ENCODE measurements at regions not wholly inside any gene's neighbourhood (a gene's known extent, or its start where the extent isn't known, plus 50 kb on each side); places are given as distances from the start of the nearest gene placed in this dataset.

DNA sequence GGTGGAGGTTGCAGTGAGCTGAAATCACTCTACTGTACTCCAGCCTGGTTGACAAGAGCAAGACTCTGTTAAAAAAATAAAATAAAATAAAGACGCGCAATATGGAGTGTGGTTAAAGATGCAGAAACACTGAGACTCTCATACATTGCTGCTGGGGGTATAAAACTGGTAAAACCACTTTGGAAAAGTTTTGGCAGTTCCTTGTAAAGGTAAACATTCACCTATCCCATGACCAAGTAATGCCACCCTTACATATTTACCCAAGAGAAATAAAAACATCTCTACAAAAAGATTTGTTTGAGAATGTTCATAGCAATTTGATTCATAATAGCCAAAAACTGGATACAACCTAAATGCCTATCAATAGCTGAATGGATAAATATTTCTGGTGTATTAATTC is 398.5 kb downstream of the PDCD6IP start:
- no peaks in the 10 kb centered on the region for H3K79me2 ChIP-seq (ENCODE audit: insufficient read depth, low read length)
- no peaks in the 10 kb centered on the region for H4K20me1 ChIP-seq (ENCODE audit: low read depth, low read length)
- TF ChIP-seq, protein P1, sequence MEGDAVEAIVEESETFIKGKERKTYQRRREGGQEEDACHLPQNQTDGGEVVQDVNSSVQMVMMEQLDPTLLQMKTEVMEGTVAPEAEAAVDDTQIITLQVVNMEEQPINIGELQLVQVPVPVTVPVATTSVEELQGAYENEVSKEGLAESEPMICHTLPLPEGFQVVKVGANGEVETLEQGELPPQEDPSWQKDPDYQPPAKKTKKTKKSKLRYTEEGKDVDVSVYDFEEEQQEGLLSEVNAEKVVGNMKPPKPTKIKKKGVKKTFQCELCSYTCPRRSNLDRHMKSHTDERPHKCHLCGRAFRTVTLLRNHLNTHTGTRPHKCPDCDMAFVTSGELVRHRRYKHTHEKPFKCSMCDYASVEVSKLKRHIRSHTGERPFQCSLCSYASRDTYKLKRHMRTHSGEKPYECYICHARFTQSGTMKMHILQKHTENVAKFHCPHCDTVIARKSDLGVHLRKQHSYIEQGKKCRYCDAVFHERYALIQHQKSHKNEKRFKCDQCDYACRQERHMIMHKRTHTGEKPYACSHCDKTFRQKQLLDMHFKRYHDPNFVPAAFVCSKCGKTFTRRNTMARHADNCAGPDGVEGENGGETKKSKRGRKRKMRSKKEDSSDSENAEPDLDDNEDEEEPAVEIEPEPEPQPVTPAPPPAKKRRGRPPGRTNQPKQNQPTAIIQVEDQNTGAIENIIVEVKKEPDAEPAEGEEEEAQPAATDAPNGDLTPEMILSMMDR (IDR thresholded peaks at IDR 0.05; ENCODE audit: insufficient read depth, low read length, poor library complexity, severe bottlenecking) = no peak
- no peak for TF ChIP-seq EZH2phosphoT487 (conservative IDR thresholded peaks at IDR 0.05; ENCODE audit: low read length)
- H3F3A ChIP-seq (ENCODE audit: insufficient read depth) = no peaks in the 10 kb centered on the region
- H3K9ac ChIP-seq (ENCODE audit: low read length) = no peak overlapping the region
- H3K9me3 ChIP-seq (ENCODE audit: insufficient read depth, low read length) = no peaks in the 10 kb centered on the region
- H3K9me2 ChIP-seq (replicated peaks; ENCODE audit: insufficient read depth, low read length) = no peaks in the 10 kb centered on the region
- no peaks in the 10 kb centered on the region for H3K27me3 ChIP-seq (ENCODE audit: low read length)
- no peak overlapping the region for H2AFZ ChIP-seq (ENCODE audit: low read depth, low read length, severe bottlenecking)
- no peaks in the 10 kb centered on the region for H3K36me3 ChIP-seq (ENCODE audit: low read length)
- H3K4me2 ChIP-seq (ENCODE audit: low read depth, low read length, poor library complexity, severe bottlenecking) = no peak overlapping the region
- no peak overlapping the region for H3K27ac ChIP-seq (ENCODE audit: low read depth, low read length)
- H3K4me3 ChIP-seq (ENCODE audit: insufficient read depth, low read length, poor library complexity, severe bottlenecking) = no peak overlapping the region

DNA sequence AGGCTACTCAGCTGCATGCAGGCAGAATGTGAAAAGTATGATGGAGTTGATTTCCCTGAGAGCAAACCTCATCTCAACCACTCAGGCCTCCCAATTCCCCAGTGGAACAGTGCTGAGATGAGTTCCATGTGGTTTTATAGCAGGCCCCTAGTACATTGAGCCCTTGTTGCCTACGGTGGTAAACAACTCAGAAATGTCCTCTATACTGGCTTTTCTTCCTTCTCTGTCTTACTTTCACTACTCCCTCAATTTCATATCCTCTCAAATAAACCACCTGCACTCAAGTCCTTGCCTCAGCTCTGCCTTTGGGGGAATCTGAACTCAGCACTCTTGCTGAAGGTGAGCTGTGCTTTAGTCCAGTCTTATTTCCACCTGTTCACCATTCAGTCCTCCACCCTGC is 399.9 kb downstream of the PDCD6IP start:
- H3K4me3 ChIP-seq (ENCODE audit: insufficient read depth, low read length, poor library complexity, severe bottlenecking) = no peak overlapping the region
- H3K27ac ChIP-seq (ENCODE audit: low read depth, low read length) = peak overlapping the region; percentile 21; the same call in 1 of the 2 replicates
- H3K79me2 ChIP-seq (ENCODE audit: insufficient read depth, low read length) = no peaks in the 10 kb centered on the region
- no peaks in the 10 kb centered on the region for H3K9me2 ChIP-seq (replicated peaks; ENCODE audit: insufficient read depth, low read length)
- H3K9me3 ChIP-seq (ENCODE audit: insufficient read depth, low read length) = no peaks in the 10 kb centered on the region
- H3F3A ChIP-seq (ENCODE audit: insufficient read depth) = no peaks in the 10 kb centered on the region
- no peaks in the 10 kb centered on the region for H3K27me3 ChIP-seq (ENCODE audit: low read length)
- no peaks in the 10 kb centered on the region for H3K36me3 ChIP-seq (ENCODE audit: low read length)
- H3K9ac ChIP-seq (ENCODE audit: low read length) = peak overlapping the region; percentile 6; the same call in 1 of the 2 replicates
- no peaks in the 10 kb centered on the region for H4K20me1 ChIP-seq (ENCODE audit: low read depth, low read length)
- H2AFZ ChIP-seq (ENCODE audit: low read depth, low read length, severe bottlenecking) = peak overlapping the region; percentile 43
- H3K4me2 ChIP-seq (ENCODE audit: low read depth, low read length, poor library complexity, severe bottlenecking) = peak overlapping the region; percentile 9
- TF ChIP-seq EZH2phosphoT487 (conservative IDR thresholded peaks at IDR 0.05; ENCODE audit: low read length) = no peak
- TF ChIP-seq, protein P1 (IDR thresholded peaks at IDR 0.05; ENCODE audit: insufficient read depth, low read length, poor library complexity, severe bottlenecking) = no peak

DNA sequence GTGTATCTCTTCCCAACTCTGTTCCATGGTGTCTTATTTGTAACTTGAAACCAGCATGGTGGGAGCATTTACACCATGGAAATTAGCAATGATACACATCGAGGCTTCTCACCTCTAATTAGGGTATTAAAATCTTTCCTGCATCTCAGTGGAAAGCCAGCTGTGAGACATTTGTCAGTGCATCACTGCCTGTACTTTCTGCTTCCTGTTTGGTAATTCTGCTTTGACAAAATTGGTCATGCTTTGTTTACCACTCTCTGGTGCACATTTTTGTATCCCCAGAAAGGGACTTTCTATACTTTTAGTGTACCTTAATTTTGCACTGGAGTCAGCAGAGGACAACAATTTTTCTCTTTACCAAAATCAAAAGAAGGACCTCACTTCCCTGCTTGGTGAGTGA is 402.1 kb downstream of the PDCD6IP start:
- Histone ChIP-seq H3K36me3 (ENCODE audit: low read length) (no peaks in the 10 kb centered on the region), H3F3A (ENCODE audit: insufficient read depth) (no peaks in the 10 kb centered on the region), H3K9ac (ENCODE audit: low read length) (peak overlapping the region; percentile 30), H2AFZ (ENCODE audit: low read depth, low read length, severe bottlenecking) (peak overlapping the region; percentile 38), H3K27me3 (ENCODE audit: low read length) (no peaks in the 10 kb centered on the region), H3K4me2 (ENCODE audit: low read depth, low read length, poor library complexity, severe bottlenecking) (peak overlapping the region; percentile 58), H3K4me3 (ENCODE audit: insufficient read depth, low read length, poor library complexity, severe bottlenecking) (no peak overlapping the region), H4K20me1 (ENCODE audit: low read depth, low read length) (no peaks in the 10 kb centered on the region), H3K27ac (ENCODE audit: low read depth, low read length) (peak overlapping the region; percentile 68), H3K79me2 (ENCODE audit: insufficient read depth, low read length) (no peaks in the 10 kb centered on the region), H3K9me3 (ENCODE audit: insufficient read depth, low read length) (no peaks in the 10 kb centered on the region), H3K9me2 (replicated peaks; ENCODE audit: insufficient read depth, low read length) (no peaks in the 10 kb centered on the region)
- TF ChIP-seq EZH2phosphoT487 (conservative IDR thresholded peaks at IDR 0.05; ENCODE audit: low read length) = no peak
- TF ChIP-seq, protein P1 (IDR thresholded peaks at IDR 0.05; ENCODE audit: insufficient read depth, low read length, poor library complexity, severe bottlenecking) = no peak
